ENCODE measurements at regions not wholly inside any gene's neighbourhood (a gene's known extent, or its start where the extent isn't known, plus 50 kb on each side); places are given as distances from the start of the nearest gene placed in this dataset.

GRCh38 chr5:18068826-18069225, 434.6 kb downstream of the TAF11L14 start:
- no peak overlapping the region for H3K27ac ChIP-seq (replicated peaks)
- H3K4me1 ChIP-seq = no peaks in the 10 kb centered on the region
- TF ChIP-seq, protein P1, sequence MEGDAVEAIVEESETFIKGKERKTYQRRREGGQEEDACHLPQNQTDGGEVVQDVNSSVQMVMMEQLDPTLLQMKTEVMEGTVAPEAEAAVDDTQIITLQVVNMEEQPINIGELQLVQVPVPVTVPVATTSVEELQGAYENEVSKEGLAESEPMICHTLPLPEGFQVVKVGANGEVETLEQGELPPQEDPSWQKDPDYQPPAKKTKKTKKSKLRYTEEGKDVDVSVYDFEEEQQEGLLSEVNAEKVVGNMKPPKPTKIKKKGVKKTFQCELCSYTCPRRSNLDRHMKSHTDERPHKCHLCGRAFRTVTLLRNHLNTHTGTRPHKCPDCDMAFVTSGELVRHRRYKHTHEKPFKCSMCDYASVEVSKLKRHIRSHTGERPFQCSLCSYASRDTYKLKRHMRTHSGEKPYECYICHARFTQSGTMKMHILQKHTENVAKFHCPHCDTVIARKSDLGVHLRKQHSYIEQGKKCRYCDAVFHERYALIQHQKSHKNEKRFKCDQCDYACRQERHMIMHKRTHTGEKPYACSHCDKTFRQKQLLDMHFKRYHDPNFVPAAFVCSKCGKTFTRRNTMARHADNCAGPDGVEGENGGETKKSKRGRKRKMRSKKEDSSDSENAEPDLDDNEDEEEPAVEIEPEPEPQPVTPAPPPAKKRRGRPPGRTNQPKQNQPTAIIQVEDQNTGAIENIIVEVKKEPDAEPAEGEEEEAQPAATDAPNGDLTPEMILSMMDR (IDR thresholded peaks at IDR 0.05; ENCODE audit: borderline replicate concordance) = no peak
- intact Hi-C loops (cut with micrococcal nuclease) = no loop called here
- H3K4me3 ChIP-seq = no peak overlapping the region
- no peaks in the 10 kb centered on the region for H3K36me3 ChIP-seq
- no peak for DNase-seq
- H3K27me3 ChIP-seq (ENCODE audit: low read depth) = no peaks in the 10 kb centered on the region
- H3K9me3 ChIP-seq (replicated peaks) = no peaks in the 10 kb centered on the region

DNA sequence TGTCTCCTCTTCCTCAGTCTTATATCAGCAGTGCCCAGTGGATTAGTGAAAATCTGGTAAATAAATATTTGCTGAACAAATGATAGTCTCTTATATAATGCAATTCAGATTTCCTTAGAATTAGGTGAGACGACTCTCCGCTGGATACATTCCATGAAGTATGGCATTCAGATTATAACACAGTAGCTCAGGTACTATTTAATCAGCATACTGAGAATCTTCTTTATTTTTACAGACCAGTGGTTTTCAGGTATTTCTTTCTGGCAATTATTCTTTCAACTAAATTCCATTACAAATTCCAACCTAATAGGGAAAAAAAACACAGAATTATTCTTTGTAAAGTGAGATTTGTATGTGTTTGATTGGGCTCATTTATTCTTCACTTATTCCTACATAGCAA, 435.5 kb downstream of the TAF11L14 start:
- Histone ChIP-seq H3K4me3 (no peak overlapping the region), H3K36me3 (no peaks in the 10 kb centered on the region), H3K9me3 (replicated peaks) (no peaks in the 10 kb centered on the region), H3K27ac (replicated peaks) (no peak overlapping the region), H3K4me1 (no peaks in the 10 kb centered on the region), H3K27me3 (ENCODE audit: low read depth) (no peaks in the 10 kb centered on the region)
- no peak for DNase-seq
- TF ChIP-seq, protein P1 (IDR thresholded peaks at IDR 0.05; ENCODE audit: borderline replicate concordance) = no peak
- intact Hi-C loops (cut with micrococcal nuclease) = no loop called here

DNA sequence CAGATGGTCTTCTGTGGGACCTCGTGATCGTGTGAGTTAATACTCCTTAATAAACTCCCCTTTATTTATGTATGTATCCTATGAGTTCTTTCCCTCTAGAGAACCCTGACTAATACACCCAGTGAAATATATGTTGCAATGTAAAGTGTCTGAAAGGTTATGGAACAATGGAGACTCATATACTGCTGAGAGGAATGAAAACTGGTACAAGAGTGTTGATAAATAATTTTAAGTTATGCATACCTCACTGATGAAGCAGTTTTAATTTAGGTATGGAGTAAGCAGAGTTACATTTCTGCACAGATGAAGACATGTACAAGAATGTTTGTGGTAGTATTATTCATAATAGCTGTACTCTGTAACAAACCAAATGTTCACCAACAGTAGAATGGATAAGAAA, 438.3 kb downstream of the TAF11L14 start:
- Histone ChIP-seq H3K9me3 (replicated peaks) (no peaks in the 10 kb centered on the region), H3K4me3 (no peak overlapping the region), H3K4me1 (no peaks in the 10 kb centered on the region), H3K27me3 (ENCODE audit: low read depth) (no peaks in the 10 kb centered on the region), H3K36me3 (no peaks in the 10 kb centered on the region), H3K27ac (replicated peaks) (no peak overlapping the region)
- no peak for DNase-seq
- TF ChIP-seq, protein P1 (IDR thresholded peaks at IDR 0.05; ENCODE audit: borderline replicate concordance) = no peak
- intact Hi-C loops (cut with micrococcal nuclease) = no loop called here

DNA sequence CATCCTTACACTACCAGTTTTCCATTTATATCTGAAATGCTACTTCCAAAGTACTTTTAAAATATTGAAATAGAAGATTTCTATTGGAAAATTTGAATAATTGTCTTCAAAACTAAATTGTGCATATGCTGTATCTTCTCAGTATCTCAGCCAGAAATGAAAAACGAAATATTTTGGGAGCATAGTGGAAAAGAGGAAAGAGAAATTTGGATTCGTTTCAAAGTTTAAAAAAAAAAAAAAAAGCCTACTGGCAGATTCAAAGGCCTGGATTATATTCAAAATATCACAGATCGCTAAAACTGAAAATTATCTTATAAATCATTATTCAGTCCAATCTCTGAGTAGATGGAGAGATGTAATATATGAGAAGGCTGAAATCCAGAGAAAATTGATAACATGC, 440.7 kb downstream of the TAF11L14 start:
- no peak overlapping the region for H3K27ac ChIP-seq (replicated peaks)
- H3K27me3 ChIP-seq (ENCODE audit: low read depth) = no peaks in the 10 kb centered on the region
- no peaks in the 10 kb centered on the region for H3K36me3 ChIP-seq
- H3K4me1 ChIP-seq = no peaks in the 10 kb centered on the region
- no peak for DNase-seq
- H3K4me3 ChIP-seq = no peak overlapping the region
- intact Hi-C loops (cut with micrococcal nuclease) = no loop called here
- no peaks in the 10 kb centered on the region for H3K9me3 ChIP-seq (replicated peaks)
- TF ChIP-seq, protein P1 (IDR thresholded peaks at IDR 0.05; ENCODE audit: borderline replicate concordance) = no peak

GRCh38 chr5:18078157-18078556, 443.9 kb downstream of the TAF11L14 start:
- no peak overlapping the region for H3K4me3 ChIP-seq
- no peaks in the 10 kb centered on the region for H3K27me3 ChIP-seq (ENCODE audit: low read depth)
- no peak for DNase-seq
- intact Hi-C loops (cut with micrococcal nuclease) = no loop called here
- no peaks in the 10 kb centered on the region for H3K4me1 ChIP-seq
- H3K27ac ChIP-seq (replicated peaks) = no peak overlapping the region
- H3K36me3 ChIP-seq = no peaks in the 10 kb centered on the region
- no peaks in the 10 kb centered on the region for H3K9me3 ChIP-seq (replicated peaks)
- TF ChIP-seq, protein P1 (IDR thresholded peaks at IDR 0.05; ENCODE audit: borderline replicate concordance) = no peak

GRCh38 chr5:18079831-18080230, 445.6 kb downstream of the TAF11L14 start:
- intact Hi-C loops (cut with micrococcal nuclease) = no loop called here
- Histone ChIP-seq H3K27me3 (ENCODE audit: low read depth) (no peaks in the 10 kb centered on the region), H3K9me3 (replicated peaks) (no peaks in the 10 kb centered on the region), H3K36me3 (no peaks in the 10 kb centered on the region), H3K4me3 (no peak overlapping the region), H3K27ac (replicated peaks) (no peak overlapping the region), H3K4me1 (no peaks in the 10 kb centered on the region)
- DNase-seq = no peak
- TF ChIP-seq, protein P1 (IDR thresholded peaks at IDR 0.05; ENCODE audit: borderline replicate concordance) = no peak

Data from left ventricle myocardium inferior (tissue), 1 donor.